K562 (cell line): ENCODE measurements at regions not wholly inside any gene's neighbourhood (a gene's known extent, or its start where the extent isn't known, plus 50 kb on each side); places are given as distances from the start of the nearest gene placed in this dataset.

Source experiments
- ATAC-seq: fragments of 200-7000 bp; cut with Tn5 transposase; 3 replicates; pipeline ENCODE4 v1.9.1; 2020; ENCODE audit warnings: moderate library complexity
- BruUV-seq: library from RNA; stranded (reverse); fragments of 400-500 nt; replicated peaks from 2 replicates; lab custom pipeline; 2021; lab: Mats Ljungman, UMichigan
- CTCF ChIA-PET: fragments of 300-600 bp; formaldehyde crosslinking; extraction: SDS; loops from one replicate; lab custom pipeline; 2021; ENCODE audit warnings: low intra/inter-chr PET ratio; lab: Yijun Ruan, JAX
- POLR2A ChIA-PET: fragments of 300-600, 350-650 bp; sonication (Branson Sonifier 250); formaldehyde crosslinking; extraction: SDS; loops from one replicate; lab custom pipeline; 2021; ENCODE audit warnings: antibody characterized with exemption, inconsistent platforms; lab: Yijun Ruan, JAX
- DNase-seq, 4 experiments: peaks; one replicate each; pipeline versions ENCODE4 v3.0.0 to v3.0.0-alpha.2; 2011 to 2018; ENCODE audit warnings: low spot score in 3 of 4, mixed read lengths in 3 of 4; ENCODE audit errors: extremely low read depth in 1 of 4
- FAIRE-seq: peaks from 2 replicates; lab custom pipeline; 2011; peaks lifted over from hg19 to GRCh38; lab: Jason Lieb, UNC
- H2AFZ ChIP-seq: 2 replicates; pipeline ENCODE4 v1.6.0; 2011; ENCODE audit warnings: low read depth, low read length, control low read depth, inconsistent platforms
- H3K27ac ChIP-seq: fragments of 200-600 bp; 3 replicates; pipeline ENCODE4 v1.8.0; 2011; ENCODE audit warnings: low read depth, mild to moderate bottlenecking, control low read depth, inconsistent platforms, low read length, moderate library complexity, mixed read lengths; ENCODE audit errors: extremely low read depth
- H3K27me3 ChIP-seq, 2 experiments: fragments of 300-600 bp in 1 of 2; 2 replicates in 1 of 2; 3 replicates in 1 of 2; pipeline versions ENCODE4 v1.6.0 to v1.8.0; 2011; ENCODE audit warnings: inconsistent platforms in 2 of 2, low read length in 2 of 2, mild to moderate bottlenecking in 1 of 2, mixed read lengths in 1 of 2, moderate library complexity in 1 of 2; ENCODE audit not compliant: control insufficient read depth in 2 of 2, insufficient read depth in 2 of 2
- H3K36me3 ChIP-seq: fragments of 300-600 bp; 3 replicates; pipeline ENCODE4 v1.8.0; 2011; ENCODE audit warnings: mild to moderate bottlenecking, low read length, inconsistent platforms; ENCODE audit not compliant: control insufficient read depth, insufficient read depth
- H3K4me1 ChIP-seq, 2 experiments: fragments of 200-600 bp in 1 of 2; replicated peaks in 1 of 2; 2 replicates in 1 of 2; 3 replicates in 1 of 2; pipeline versions ENCODE4 v1.5.1 to v1.8.0; 2011; ENCODE audit warnings: inconsistent platforms in 2 of 2, low read length in 2 of 2, mild to moderate bottlenecking in 1 of 2, mixed read lengths in 1 of 2, moderate library complexity in 1 of 2; ENCODE audit not compliant: control insufficient read depth in 2 of 2, insufficient read depth in 2 of 2
- H3K4me2 ChIP-seq: 2 replicates; pipeline ENCODE4 v1.6.1; 2011; ENCODE audit warnings: low read length, control low read depth, inconsistent platforms, mixed read lengths; ENCODE audit not compliant: insufficient read depth
- H3K4me3 ChIP-seq: fragments of 200-600 bp; sonication (generic), shearing (Covaris generic); 2 replicates; pipeline ENCODE4 v1.5.1; 2016; ENCODE audit warnings: control low read depth, inconsistent platforms
- H3K79me2 ChIP-seq: fragments of 200-600 bp; 3 replicates; pipeline ENCODE4 v1.8.0; 2011; ENCODE audit warnings: low read length, inconsistent platforms; ENCODE audit not compliant: control insufficient read depth, insufficient read depth
- H3K9ac ChIP-seq, 2 experiments: 2 replicates each; pipeline versions ENCODE4 v1.6.0 to v1.6.1; 2011; ENCODE audit warnings: low read depth in 2 of 2, low read length in 2 of 2, control low read depth in 1 of 2, inconsistent platforms in 1 of 2, mild to moderate bottlenecking in 1 of 2, mixed read lengths in 1 of 2; ENCODE audit not compliant: insufficient read depth in 1 of 2
- H3K9me1 ChIP-seq: one replicate; pipeline ENCODE4 v1.6.0; 2011; ENCODE audit warnings: inconsistent platforms, mild to moderate bottlenecking, low read length, moderate library complexity; ENCODE audit not compliant: control insufficient read depth, insufficient read depth
- H3K9me3 ChIP-seq: replicated peaks from 2 replicates; pipeline ENCODE4 v1.5.1; 2011; ENCODE audit warnings: low read depth, low read length, inconsistent platforms; ENCODE audit not compliant: control insufficient read depth, insufficient read depth
- H4K20me1 ChIP-seq: replicated peaks from 2 replicates; pipeline ENCODE4 v1.6.1; 2011; ENCODE audit warnings: low read length, inconsistent platforms, mixed read lengths; ENCODE audit not compliant: control insufficient read depth, insufficient read depth
- BACH1 ChIP-seq: fragments of 200-800 bp; sonication (Bioruptor generic); IDR thresholded peaks from 2 replicates; pipeline ENCODE4 v1.6.1; 2016; ENCODE audit warnings: missing genetic modification characterization, missing compliant biosample characterization
- CEBPB ChIP-seq: fragments of 450-650 bp; IDR thresholded peaks from 2 replicates; pipeline ENCODE4 v1.6.1; 2016; ENCODE audit warnings: missing genetic modification characterization, missing compliant biosample characterization
- CTBP1 ChIP-seq: fragments of 450-650 bp; IDR thresholded peaks from 2 replicates; pipeline ENCODE4 v1.6.1; 2016; ENCODE audit warnings: borderline replicate concordance
- KAT7 ChIP-seq: sonication (generic); formaldehyde crosslinking; IDR thresholded peaks from 2 replicates; pipeline ENCODE4 v1.8.0; 2022; ENCODE audit warnings: missing genetic modification reagents, mild to moderate bottlenecking, borderline replicate concordance
- NCOR1 ChIP-seq: fragments of 450-650 bp; IDR thresholded peaks from 2 replicates; pipeline ENCODE4 v1.6.1; 2016; ENCODE audit warnings: mild to moderate bottlenecking, moderate library complexity
- NR2F6 ChIP-seq: fragments of 450-650 bp; formaldehyde crosslinking; IDR thresholded peaks from 2 replicates; pipeline ENCODE4 v1.4.0; 2020; ENCODE audit warnings: mild to moderate bottlenecking
- TGIF2 ChIP-seq: sonication (generic); formaldehyde crosslinking; IDR thresholded peaks from 2 replicates; pipeline ENCODE4 v1.8.1; 2022; ENCODE audit warnings: mild to moderate bottlenecking, missing genetic modification reagents, moderate library complexity
- WHSC1 ChIP-seq: IDR thresholded peaks from one replicate; pipeline ENCODE4 v1.6.1; 2012; ENCODE audit warnings: low read length, control low read depth, inconsistent platforms
- ZNF583 ChIP-seq: fragments of 250-450 bp; sonication (Bioruptor Pico); IDR thresholded peaks from 2 replicates; pipeline ENCODE4 v1.4.0; 2020
- WGBS: fragments of 100-300 bp; shearing (Covaris generic); methylation state at CpG from one replicate; pipeline ENCODE4 v1.1.6; 2016; ENCODE audit warnings: low coverage, mixed read lengths; ENCODE audit not compliant: insufficient coverage; ENCODE audit errors: missing lambda C conversion rate; 5-methylcytosine and 5-hydroxymethylcytosine counted together
- in situ Hi-C: fragments of 300-500 bp; cut with MboI; formaldehyde crosslinking; loops from 4 replicates; pipeline ENCODE4 v1.15.0; 2018; ENCODE audit warnings: inconsistent platforms, mixed read lengths
- intact Hi-C: fragments of 100-400 bp; cut with micrococcal nuclease; formaldehyde crosslinking; loops from 2 replicates; pipeline ENCODE4 v1.14.2; 2022
- TF ChIP-seq, protein P1 (sequence below): fragments of 450-650 bp; formaldehyde crosslinking; IDR thresholded peaks from 2 replicates; pipeline ENCODE4 v1.4.0; 2020; ENCODE audit warnings: mild to moderate bottlenecking, moderate library complexity
- TF ChIP-seq, protein P2 (sequence below), 2 experiments: IDR thresholded peaks; 2 replicates each; pipeline ENCODE4 v1.6.1; 2011; ENCODE audit warnings: borderline replicate concordance in 1 of 2, control low read depth in 1 of 2, low read depth in 1 of 2, low read length in 1 of 2, mild to moderate bottlenecking in 1 of 2, mixed read lengths in 1 of 2, moderate library complexity in 1 of 2; ENCODE audit not compliant: insufficient read depth in 1 of 2, insufficient read length in 1 of 2, poor library complexity in 1 of 2, severe bottlenecking in 1 of 2; ENCODE audit errors: extremely low read depth in 1 of 2
- TF ChIP-seq, protein P3 (sequence below), 2 experiments: fragments of 250-450 bp in 1 of 2; fragments of 450-650 bp in 1 of 2; sonication (Bioruptor Pico) in 1 of 2; IDR thresholded peaks; 2 replicates each; pipeline versions ENCODE4 v1.6.1 to v1.8.0; 2016 to 2021; ENCODE audit warnings: mild to moderate bottlenecking in 2 of 2, moderate library complexity in 2 of 2, missing compliant biosample characterization in 1 of 2, missing genetic modification characterization in 1 of 2
- TF ChIP-seq, protein P4 (sequence below): sonication (generic); formaldehyde crosslinking; IDR thresholded peaks from 2 replicates; pipeline ENCODE4 v1.9.0; 2022; ENCODE audit warnings: mild to moderate bottlenecking, missing genetic modification reagents

DNA sequence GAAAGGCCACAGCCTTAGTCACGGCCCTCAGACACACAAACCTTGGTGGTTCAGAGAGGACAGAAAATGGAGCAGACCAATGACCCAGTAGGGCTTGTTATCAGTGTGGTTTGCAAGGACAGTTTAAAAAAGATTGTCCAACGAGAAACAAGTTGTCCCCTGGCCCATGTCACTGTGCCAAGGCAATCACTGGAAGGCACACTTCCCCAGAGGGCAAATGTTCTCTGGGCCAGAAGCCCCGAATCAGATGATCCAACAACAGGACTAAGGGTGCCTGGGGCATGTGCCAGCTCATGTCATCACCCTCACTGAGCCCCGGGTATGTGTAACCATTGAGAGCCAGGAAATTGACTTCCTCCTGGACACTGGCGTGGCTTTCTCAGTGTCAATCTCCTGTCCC is 950.1 kb upstream of the CTNND2 start:
- no peak overlapping the region for H3K9ac ChIP-seq
- no peak overlapping the region for H2AFZ ChIP-seq
- 2% methylated on average over 5 of the region's 5 CpGs for WGBS
- H3K4me2 ChIP-seq: no peak overlapping the region
- no peaks in the 10 kb centered on the region for H3K4me1 ChIP-seq
- no peak for ATAC-seq
- H3K9me3 ChIP-seq: 0 out of 2 replicates have a peak, but pooled peaks cover 2% of the 10 kb centered on the region
- no peak overlapping the region for H3K4me3 ChIP-seq
- ChIA-PET CTCF (no interaction called here), POLR2A (no interaction called here)
- no peak for DNase-seq
- no peaks in the 10 kb centered on the region for H3K9me1 ChIP-seq
- H3K36me3 ChIP-seq: no peaks in the 10 kb centered on the region
- TF ChIP-seq, protein P1, sequence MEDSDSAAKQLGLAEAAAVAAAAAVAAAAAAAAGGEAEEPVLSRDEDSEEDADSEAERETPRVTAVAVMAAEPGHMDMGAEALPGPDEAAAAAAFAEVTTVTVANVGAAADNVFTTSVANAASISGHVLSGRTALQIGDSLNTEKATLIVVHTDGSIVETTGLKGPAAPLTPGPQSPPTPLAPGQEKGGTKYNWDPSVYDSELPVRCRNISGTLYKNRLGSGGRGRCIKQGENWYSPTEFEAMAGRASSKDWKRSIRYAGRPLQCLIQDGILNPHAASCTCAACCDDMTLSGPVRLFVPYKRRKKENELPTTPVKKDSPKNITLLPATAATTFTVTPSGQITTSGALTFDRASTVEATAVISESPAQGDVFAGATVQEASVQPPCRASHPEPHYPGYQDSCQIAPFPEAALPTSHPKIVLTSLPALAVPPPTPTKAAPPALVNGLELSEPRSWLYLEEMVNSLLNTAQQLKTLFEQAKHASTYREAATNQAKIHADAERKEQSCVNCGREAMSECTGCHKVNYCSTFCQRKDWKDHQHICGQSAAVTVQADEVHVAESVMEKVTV (CRISPR knock-in tag): no peak
- no peak for TF ChIP-seq KAT7 (CRISPR knock-in tag)
- H4K20me1 ChIP-seq: no peaks in the 10 kb centered on the region
- no peak overlapping the region for H3K27ac ChIP-seq
- no peak for FAIRE-seq
- in situ Hi-C loops (no loop called here), intact Hi-C loops (no loop called here)
- BruUV-seq: no TSS peak
- H3K27me3 ChIP-seq: no peaks in the 10 kb centered on the region
- H3K79me2 ChIP-seq: no peaks in the 10 kb centered on the region

DNA sequence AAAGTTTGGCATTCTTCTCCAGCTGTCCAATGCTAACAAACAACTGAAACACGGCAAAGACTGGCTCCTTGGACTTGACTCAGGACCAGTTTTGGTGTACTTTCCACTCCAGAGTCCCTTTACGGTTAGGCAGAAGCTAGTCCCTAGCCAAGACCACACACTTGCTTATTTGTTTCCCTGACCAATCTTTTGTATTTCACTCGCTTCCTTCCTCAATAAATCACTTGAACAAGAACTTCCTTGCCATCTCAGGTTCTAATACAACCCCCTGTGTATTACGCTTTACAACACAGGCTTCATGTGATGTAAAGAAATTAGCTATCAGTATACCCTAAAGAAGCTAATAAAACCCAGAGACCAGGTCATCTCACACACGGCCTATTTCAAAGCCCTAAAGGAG is 947.5 kb upstream of the CTNND2 start:
- Histone ChIP-seq H3K4me3 (no peak overlapping the region), H3K36me3 (no peaks in the 10 kb centered on the region), H3K9me3 (0 out of 2 replicates have a peak, but pooled peaks cover 2% of the 10 kb centered on the region), H3K4me2 (no peak overlapping the region), H2AFZ (no peak overlapping the region), H3K79me2 (no peaks in the 10 kb centered on the region), H4K20me1 (no peaks in the 10 kb centered on the region), H3K4me1 (no peaks in the 10 kb centered on the region), H3K9me1 (no peaks in the 10 kb centered on the region), H3K27ac (no peak overlapping the region), H3K9ac (no peak overlapping the region), H3K27me3 (no peaks in the 10 kb centered on the region)
- no TSS peak for BruUV-seq
- CTCF ChIA-PET: no interaction called here
- 5% methylated on average over 5 of the region's 5 CpGs for WGBS
- FAIRE-seq (no peak), DNase-seq (no peak), ATAC-seq (no peak)
- in situ Hi-C loops: no loop called here
- TF ChIP-seq ZNF583: no peak
- TF ChIP-seq, protein P2, sequence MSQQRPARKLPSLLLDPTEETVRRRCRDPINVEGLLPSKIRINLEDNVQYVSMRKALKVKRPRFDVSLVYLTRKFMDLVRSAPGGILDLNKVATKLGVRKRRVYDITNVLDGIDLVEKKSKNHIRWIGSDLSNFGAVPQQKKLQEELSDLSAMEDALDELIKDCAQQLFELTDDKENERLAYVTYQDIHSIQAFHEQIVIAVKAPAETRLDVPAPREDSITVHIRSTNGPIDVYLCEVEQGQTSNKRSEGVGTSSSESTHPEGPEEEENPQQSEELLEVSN (IDR thresholded peaks at IDR 0.05; ENCODE audit: borderline replicate concordance in 1 of 2, extremely low read depth in 1 of 2, insufficient read depth in 1 of 2, insufficient read length in 1 of 2, low read depth in 1 of 2, low read length in 1 of 2, poor library complexity in 1 of 2, severe bottlenecking in 1 of 2): no peak
- TF ChIP-seq, protein P3, sequence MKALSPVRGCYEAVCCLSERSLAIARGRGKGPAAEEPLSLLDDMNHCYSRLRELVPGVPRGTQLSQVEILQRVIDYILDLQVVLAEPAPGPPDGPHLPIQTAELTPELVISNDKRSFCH (CRISPR knock-in tag; IDR thresholded peaks at IDR 0.05): no peak
- TF ChIP-seq, protein P3 (tag; IDR thresholded peaks at IDR 0.05): no peak
- TF ChIP-seq NCOR1: no peak
- no peak for TF ChIP-seq CTBP1
- no peak for TF ChIP-seq BACH1 (tag)
- TF ChIP-seq, protein P4, sequence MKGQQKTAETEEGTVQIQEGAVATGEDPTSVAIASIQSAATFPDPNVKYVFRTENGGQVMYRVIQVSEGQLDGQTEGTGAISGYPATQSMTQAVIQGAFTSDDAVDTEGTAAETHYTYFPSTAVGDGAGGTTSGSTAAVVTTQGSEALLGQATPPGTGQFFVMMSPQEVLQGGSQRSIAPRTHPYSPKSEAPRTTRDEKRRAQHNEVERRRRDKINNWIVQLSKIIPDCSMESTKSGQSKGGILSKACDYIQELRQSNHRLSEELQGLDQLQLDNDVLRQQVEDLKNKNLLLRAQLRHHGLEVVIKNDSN: no peak
- TF ChIP-seq NR2F6 (CRISPR knock-in tag): no peak
- no peak for TF ChIP-seq TGIF2
- no peak for TF ChIP-seq CEBPB
- no peak for TF ChIP-seq WHSC1
- intact Hi-C loops: no loop called here
- POLR2A ChIA-PET: no interaction called here
